ENCODE measurements at regions not wholly inside any gene's neighbourhood (a gene's known extent, or its start where the extent isn't known, plus 50 kb on each side); places are given as distances from the start of the nearest gene placed in this dataset.

- TF ChIP-seq CTCF (conservative IDR thresholded peaks at IDR 0.05 in 1 of 2, IDR thresholded peaks at IDR 0.05 in 1 of 2; ENCODE audit: low read depth in 1 of 2, low read length in 2 of 2) (no peak), EZH2 (IDR thresholded peaks at IDR 0.05; ENCODE audit: low read length, missing control alignments) (no peak)
These were observed 140.7 kb upstream of the B3GAT1 start for GRCh38 chr11:134552749-134553148.
